ENCODE measurements at regions not wholly inside any gene's neighbourhood (a gene's known extent, or its start where the extent isn't known, plus 50 kb on each side); places are given as distances from the start of the nearest gene placed in this dataset.

DNA sequence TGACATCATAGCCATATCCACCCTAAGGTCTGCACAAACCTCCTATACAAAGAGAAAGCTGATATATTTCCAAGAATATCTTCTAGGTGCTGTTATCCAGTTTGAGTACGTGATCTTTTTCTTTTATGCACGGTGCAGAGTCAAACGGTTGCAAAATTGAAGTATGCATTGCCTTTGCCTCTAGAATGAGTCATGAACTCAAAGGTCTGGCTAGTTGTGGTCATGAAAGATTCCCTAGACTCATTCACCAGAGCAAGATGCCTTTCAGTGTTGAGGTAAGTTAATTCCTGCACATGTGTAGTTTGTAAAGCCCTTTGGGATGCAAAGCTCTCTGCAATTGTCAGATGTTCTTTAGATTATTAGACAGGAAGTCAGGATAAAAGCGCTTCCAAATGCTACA is 704.4 kb downstream of the PCDH19 start:
- Histone ChIP-seq H3K9me3 (ENCODE audit: control insufficient read depth, insufficient read depth, low read depth, low read length) (no peaks in the 10 kb centered on the region), H3K4me1 (ENCODE audit: control insufficient read depth, insufficient read depth, low read length) (no peaks in the 10 kb centered on the region), H3K27ac (ENCODE audit: extremely low read depth, low read depth, low read length) (no peak overlapping the region), H3K4me3 (ENCODE audit: low read depth, low read length) (no peak overlapping the region), H3K36me3 (ENCODE audit: control insufficient read depth in 2 of 2, insufficient read depth in 1 of 2, low read length in 2 of 2) (no peaks in the 10 kb centered on the region)
- no peak for TF ChIP-seq SP3 (tag by site-specific recombination; IDR thresholded peaks at IDR 0.05)
- no peak for TF ChIP-seq ZNF324 (tag by site-specific recombination; IDR thresholded peaks at IDR 0.05)
- TF ChIP-seq ZNF707 (tag by site-specific recombination; IDR thresholded peaks at IDR 0.05), result no peak
- no peak for TF ChIP-seq ZXDB (tag by site-specific recombination; IDR thresholded peaks at IDR 0.05)
- no peak for TF ChIP-seq ZNF416 (tag by site-specific recombination; IDR thresholded peaks at IDR 0.05)
- TF ChIP-seq, protein P1, sequence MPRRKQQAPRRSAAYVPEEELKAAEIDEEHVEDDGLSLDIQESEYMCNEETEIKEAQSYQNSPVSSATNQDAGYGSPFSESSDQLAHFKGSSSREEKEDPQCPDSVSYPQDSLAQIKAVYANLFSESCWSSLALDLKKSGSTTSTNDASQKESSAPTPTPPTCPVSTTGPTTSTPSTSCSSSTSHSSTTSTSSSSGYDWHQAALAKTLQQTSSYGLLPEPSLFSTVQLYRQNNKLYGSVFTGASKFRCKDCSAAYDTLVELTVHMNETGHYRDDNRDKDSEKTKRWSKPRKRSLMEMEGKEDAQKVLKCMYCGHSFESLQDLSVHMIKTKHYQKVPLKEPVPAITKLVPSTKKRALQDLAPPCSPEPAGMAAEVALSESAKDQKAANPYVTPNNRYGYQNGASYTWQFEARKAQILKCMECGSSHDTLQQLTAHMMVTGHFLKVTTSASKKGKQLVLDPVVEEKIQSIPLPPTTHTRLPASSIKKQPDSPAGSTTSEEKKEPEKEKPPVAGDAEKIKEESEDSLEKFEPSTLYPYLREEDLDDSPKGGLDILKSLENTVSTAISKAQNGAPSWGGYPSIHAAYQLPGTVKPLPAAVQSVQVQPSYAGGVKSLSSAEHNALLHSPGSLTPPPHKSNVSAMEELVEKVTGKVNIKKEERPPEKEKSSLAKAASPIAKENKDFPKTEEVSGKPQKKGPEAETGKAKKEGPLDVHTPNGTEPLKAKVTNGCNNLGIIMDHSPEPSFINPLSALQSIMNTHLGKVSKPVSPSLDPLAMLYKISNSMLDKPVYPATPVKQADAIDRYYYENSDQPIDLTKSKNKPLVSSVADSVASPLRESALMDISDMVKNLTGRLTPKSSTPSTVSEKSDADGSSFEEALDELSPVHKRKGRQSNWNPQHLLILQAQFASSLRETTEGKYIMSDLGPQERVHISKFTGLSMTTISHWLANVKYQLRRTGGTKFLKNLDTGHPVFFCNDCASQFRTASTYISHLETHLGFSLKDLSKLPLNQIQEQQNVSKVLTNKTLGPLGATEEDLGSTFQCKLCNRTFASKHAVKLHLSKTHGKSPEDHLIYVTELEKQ (tag by site-specific recombination; IDR thresholded peaks at IDR 0.05; ENCODE audit: borderline replicate concordance), result no peak
- TF ChIP-seq ZNF223 (tag by site-specific recombination; IDR thresholded peaks at IDR 0.05), result no peak
- TF ChIP-seq ZNF776 (tag by site-specific recombination; IDR thresholded peaks at IDR 0.05; ENCODE audit: borderline replicate concordance), result no peak
- no peak for TF ChIP-seq ZEB2 (tag by site-specific recombination; IDR thresholded peaks at IDR 0.05)
- no peak for TF ChIP-seq ZNF654 (tag by site-specific recombination; IDR thresholded peaks at IDR 0.05; ENCODE audit: low read depth)
- TF ChIP-seq YY1 (tag by site-specific recombination; IDR thresholded peaks at IDR 0.05), result no peak
- no peak for TF ChIP-seq ZNF701 (tag by site-specific recombination; IDR thresholded peaks at IDR 0.05)
- TF ChIP-seq ZNF202 (tag by site-specific recombination; IDR thresholded peaks at IDR 0.05; ENCODE audit: borderline replicate concordance), result no peak
- TF ChIP-seq HOXC10 (CRISPR knock-in tag; IDR thresholded peaks at IDR 0.05), result no peak
- no peak for TF ChIP-seq ZNF280C (tag by site-specific recombination; IDR thresholded peaks at IDR 0.05)
- TF ChIP-seq ZNF366 (tag by site-specific recombination; conservative IDR thresholded peaks at IDR 0.05), result no peak
- CTCF ChIA-PET, result interaction anchor here (0.6 kb wide), 1 partner anchor 844 kb away, joined by 3 read pairs; no protein-coding TSS in a partner anchor
- POLR2A ChIA-PET, result no interaction called here

- H3K27ac ChIP-seq (ENCODE audit: extremely low read depth, low read depth, low read length), result no peak overlapping the region
- POLR2A ChIA-PET, result no interaction called here
- no peaks in the 10 kb centered on the region for H3K36me3 ChIP-seq (ENCODE audit: control insufficient read depth in 2 of 2, insufficient read depth in 1 of 2, low read length in 2 of 2)
- H3K4me3 ChIP-seq (ENCODE audit: low read depth, low read length), result no peak overlapping the region
- no peaks in the 10 kb centered on the region for H3K9me3 ChIP-seq (ENCODE audit: control insufficient read depth, insufficient read depth, low read depth, low read length)
- CTCF ChIA-PET, result interaction anchor here (1.2 kb wide), 1 partner anchor 21 kb away, joined by 4 read pairs; no protein-coding TSS in a partner anchor
- no peaks in the 10 kb centered on the region for H3K4me1 ChIP-seq (ENCODE audit: control insufficient read depth, insufficient read depth, low read length)
- no peak for TF ChIP-seq ZNF350 (tag by site-specific recombination; IDR thresholded peaks at IDR 0.05)
- no peak for TF ChIP-seq FEZF1 (tag by site-specific recombination; IDR thresholded peaks at IDR 0.05)
- no peak for TF ChIP-seq ZNF600 (tag by site-specific recombination; IDR thresholded peaks at IDR 0.05)
- no peak for TF ChIP-seq OSR2 (tag by site-specific recombination; IDR thresholded peaks at IDR 0.05)
- TF ChIP-seq ZNF610 (tag by site-specific recombination; IDR thresholded peaks at IDR 0.05; ENCODE audit: borderline replicate concordance), result no peak
- no peak for TF ChIP-seq ZNF488 (tag by site-specific recombination; IDR thresholded peaks at IDR 0.05)
- no peak for TF ChIP-seq ZNF394 (tag by site-specific recombination; IDR thresholded peaks at IDR 0.05; ENCODE audit: borderline replicate concordance)
- TF ChIP-seq ZNF639 (tag by site-specific recombination; IDR thresholded peaks at IDR 0.05), result no peak
- no peak for TF ChIP-seq ZNF510 (tag by site-specific recombination; IDR thresholded peaks at IDR 0.05; ENCODE audit: insufficient replicate concordance)
- no peak for TF ChIP-seq ZNF768 (tag by site-specific recombination; IDR thresholded peaks at IDR 0.05)
- TF ChIP-seq YY1 (tag by site-specific recombination; IDR thresholded peaks at IDR 0.05), result no peak
- TF ChIP-seq GLI4 (tag by site-specific recombination; IDR thresholded peaks at IDR 0.05), result no peak
- TF ChIP-seq ZNF530 (tag by site-specific recombination; IDR thresholded peaks at IDR 0.05; ENCODE audit: low read depth), result no peak
- TF ChIP-seq ZNF76 (tag by site-specific recombination; IDR thresholded peaks at IDR 0.05; ENCODE audit: borderline replicate concordance, low read depth), result no peak
- TF ChIP-seq ZFP37 (tag by site-specific recombination; IDR thresholded peaks at IDR 0.05), result no peak
These were observed 706.6 kb downstream of the PCDH19 start for GRCh38 chrX:99703473-99703872.

Measured in HEK293 (cell line).